Gastrocnemius medialis (tissue), 4 donors: ENCODE measurements at regions not wholly inside any gene's neighbourhood (a gene's known extent, or its start where the extent isn't known, plus 50 kb on each side); places are given as distances from the start of the nearest gene placed in this dataset.

Source experiments
- POLR2A ChIP-seq, 2 donors: fragments of 450-650 bp; IDR thresholded peaks; one replicate each; pipeline ENCODE4 v1.6.1; 2017; ENCODE audit warnings: antibody characterized with exemption in 2 of 2, mild to moderate bottlenecking in 2 of 2, moderate library complexity in 2 of 2
- TF ChIP-seq, protein P1 (sequence below), 5 experiments: fragments of 450-650 bp in 3 of 5; fragments of 200-600 bp in 2 of 5; sonication (generic) in 2 of 5; IDR thresholded peaks in 4 of 5; conservative IDR thresholded peaks in 1 of 5; 1 replicate in 4 of 5; 2 replicates in 1 of 5; pipeline ENCODE4 v1.5.1; 2016 to 2019; ENCODE audit warnings: antibody characterized with exemption in 5 of 5, mild to moderate bottlenecking in 3 of 5, moderate library complexity in 3 of 5

DNA sequence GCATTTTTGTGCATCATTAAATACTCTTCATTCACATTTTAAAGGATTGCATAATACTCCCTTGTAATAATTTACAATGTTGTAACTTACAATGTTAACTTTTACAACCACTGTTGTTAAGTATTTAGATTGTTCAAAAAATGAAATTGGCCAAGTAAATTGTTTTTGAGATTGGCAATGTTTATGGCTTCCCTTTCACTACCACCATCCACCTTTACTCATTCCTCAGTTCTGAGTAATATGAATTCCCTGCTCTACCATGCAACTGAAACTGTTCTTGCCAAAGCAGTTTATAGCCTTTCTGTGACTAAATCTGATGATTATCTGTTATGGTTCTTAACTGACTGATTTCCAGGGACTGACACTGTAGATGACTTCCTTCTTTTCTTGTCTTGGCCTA is 80.5 kb upstream of the TMEM106B start:
- TF ChIP-seq POLR2A (IDR thresholded peaks at IDR 0.05) = no peak
- TF ChIP-seq, protein P1, sequence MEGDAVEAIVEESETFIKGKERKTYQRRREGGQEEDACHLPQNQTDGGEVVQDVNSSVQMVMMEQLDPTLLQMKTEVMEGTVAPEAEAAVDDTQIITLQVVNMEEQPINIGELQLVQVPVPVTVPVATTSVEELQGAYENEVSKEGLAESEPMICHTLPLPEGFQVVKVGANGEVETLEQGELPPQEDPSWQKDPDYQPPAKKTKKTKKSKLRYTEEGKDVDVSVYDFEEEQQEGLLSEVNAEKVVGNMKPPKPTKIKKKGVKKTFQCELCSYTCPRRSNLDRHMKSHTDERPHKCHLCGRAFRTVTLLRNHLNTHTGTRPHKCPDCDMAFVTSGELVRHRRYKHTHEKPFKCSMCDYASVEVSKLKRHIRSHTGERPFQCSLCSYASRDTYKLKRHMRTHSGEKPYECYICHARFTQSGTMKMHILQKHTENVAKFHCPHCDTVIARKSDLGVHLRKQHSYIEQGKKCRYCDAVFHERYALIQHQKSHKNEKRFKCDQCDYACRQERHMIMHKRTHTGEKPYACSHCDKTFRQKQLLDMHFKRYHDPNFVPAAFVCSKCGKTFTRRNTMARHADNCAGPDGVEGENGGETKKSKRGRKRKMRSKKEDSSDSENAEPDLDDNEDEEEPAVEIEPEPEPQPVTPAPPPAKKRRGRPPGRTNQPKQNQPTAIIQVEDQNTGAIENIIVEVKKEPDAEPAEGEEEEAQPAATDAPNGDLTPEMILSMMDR (IDR thresholded peaks at IDR 0.05 in 4 of 5, conservative IDR thresholded peaks at IDR 0.05 in 1 of 5) = no peak
